ENCODE measurements at regions not wholly inside any gene's neighbourhood (a gene's known extent, or its start where the extent isn't known, plus 50 kb on each side); places are given as distances from the start of the nearest gene placed in this dataset.
A peak's percentile ranks its signal among the peaks of the same experiment; 100 is the strongest.

DNA sequence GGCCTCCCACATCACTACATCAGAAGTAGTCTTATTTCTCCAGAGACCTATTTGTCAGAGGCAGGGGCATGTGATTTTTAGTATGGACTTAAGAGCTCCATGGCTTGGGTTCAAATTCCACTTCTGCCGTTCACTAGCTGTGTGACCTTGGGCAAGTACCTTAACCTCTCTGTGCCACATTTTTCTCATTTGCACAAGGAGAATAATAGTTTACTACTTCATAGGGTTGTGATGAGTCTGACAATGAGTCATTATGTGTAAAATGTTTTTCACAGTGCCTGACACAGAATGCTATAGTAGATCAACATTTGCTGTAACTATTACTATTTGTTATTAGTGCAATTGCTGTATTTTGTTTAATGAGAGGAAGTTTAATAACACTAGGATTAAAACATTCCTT lies 200.6 kb downstream of the PRDM2 start:
- H3K4me1 ChIP-seq (replicated peaks in 1 of 2), result no peaks in the 10 kb centered on the region
- DNase-seq, result no peak

DNA sequence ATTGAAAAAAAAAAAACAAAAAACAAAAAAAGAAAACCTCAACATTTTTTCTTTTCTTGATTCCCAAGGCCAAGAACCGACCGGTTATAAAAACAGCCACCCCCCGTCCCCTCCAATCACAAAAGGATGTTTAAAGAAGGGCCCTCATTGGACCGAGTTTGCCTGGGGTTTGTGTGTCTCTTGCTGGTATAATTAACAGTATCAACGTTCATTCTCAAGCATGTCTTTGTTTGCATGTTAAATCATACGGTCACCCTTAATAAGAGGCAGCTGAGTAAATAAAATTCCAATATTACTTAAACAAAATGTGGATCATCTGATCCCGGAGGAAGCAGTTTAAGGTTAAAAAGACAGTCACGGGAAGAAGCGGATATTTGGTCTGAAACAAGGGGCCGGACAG lies 201.1 kb downstream of the PRDM2 start:
- DNase-seq, result peak in 1 of 7 donors; percentile 22
- H3K4me3 ChIP-seq, result no peak overlapping the region
- 46 to 56% (median 50%) methylated on average over 10 of the region's 10 CpGs for WGBS, 4 donors
- no peaks in the 10 kb centered on the region for H3K27me3 ChIP-seq
- intact Hi-C loops (cut with DNase I), result no loop called here
- peak overlapping the region in 2 of 5 donors; percentile 13 to 47 for H3K27ac ChIP-seq
- H3K4me1 ChIP-seq (replicated peaks in 1 of 2), result no peaks in the 10 kb centered on the region
- TF ChIP-seq, protein P1, sequence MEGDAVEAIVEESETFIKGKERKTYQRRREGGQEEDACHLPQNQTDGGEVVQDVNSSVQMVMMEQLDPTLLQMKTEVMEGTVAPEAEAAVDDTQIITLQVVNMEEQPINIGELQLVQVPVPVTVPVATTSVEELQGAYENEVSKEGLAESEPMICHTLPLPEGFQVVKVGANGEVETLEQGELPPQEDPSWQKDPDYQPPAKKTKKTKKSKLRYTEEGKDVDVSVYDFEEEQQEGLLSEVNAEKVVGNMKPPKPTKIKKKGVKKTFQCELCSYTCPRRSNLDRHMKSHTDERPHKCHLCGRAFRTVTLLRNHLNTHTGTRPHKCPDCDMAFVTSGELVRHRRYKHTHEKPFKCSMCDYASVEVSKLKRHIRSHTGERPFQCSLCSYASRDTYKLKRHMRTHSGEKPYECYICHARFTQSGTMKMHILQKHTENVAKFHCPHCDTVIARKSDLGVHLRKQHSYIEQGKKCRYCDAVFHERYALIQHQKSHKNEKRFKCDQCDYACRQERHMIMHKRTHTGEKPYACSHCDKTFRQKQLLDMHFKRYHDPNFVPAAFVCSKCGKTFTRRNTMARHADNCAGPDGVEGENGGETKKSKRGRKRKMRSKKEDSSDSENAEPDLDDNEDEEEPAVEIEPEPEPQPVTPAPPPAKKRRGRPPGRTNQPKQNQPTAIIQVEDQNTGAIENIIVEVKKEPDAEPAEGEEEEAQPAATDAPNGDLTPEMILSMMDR (IDR thresholded peaks at IDR 0.05), result no peak
- TF ChIP-seq POLR2A (IDR thresholded peaks at IDR 0.05), result no peak
- no peaks in the 10 kb centered on the region for H3K9me3 ChIP-seq (replicated peaks in 1 of 3)
- no peaks in the 10 kb centered on the region for H3K36me3 ChIP-seq (replicated peaks in 1 of 2)

More for the DNA sequence above, 200.6 kb downstream of the PRDM2 start:
- Histone ChIP-seq H3K27me3 (no peaks in the 10 kb centered on the region), H3K4me3 (no peak overlapping the region), H3K9me3 (replicated peaks in 1 of 3) (no peaks in the 10 kb centered on the region), H3K36me3 (replicated peaks in 1 of 2) (no peaks in the 10 kb centered on the region), H3K27ac (peak overlapping the region in 1 of 5 donors; percentile 38)
- TF ChIP-seq POLR2A (IDR thresholded peaks at IDR 0.05), result no peak
- TF ChIP-seq, protein P1 (IDR thresholded peaks at IDR 0.05), result no peak
- WGBS, 4 donors, result 33 to 61% (median 43%) methylated on average over 1 of the region's 1 CpG
- intact Hi-C loops (cut with DNase I), result no loop called here

DNA sequence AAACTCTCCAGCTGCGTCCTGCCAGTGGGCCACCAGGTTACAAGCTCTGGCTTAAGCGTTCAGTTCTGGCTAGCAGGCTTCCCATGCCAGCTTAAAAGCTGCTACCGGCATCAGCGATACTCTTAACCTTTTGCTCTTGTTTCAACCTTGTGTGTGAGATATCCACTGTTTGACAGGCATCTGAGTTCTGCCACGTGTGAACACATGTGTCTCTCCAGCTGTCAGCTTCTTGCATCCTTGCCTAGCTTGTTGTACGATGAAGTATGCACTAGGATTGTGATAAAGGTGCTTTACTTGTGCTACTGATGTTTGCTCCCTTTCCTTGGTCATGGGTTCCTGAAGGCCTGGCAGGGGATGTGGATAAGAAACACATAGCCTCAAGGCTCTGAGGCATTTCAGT lies 201.6 kb downstream of the PRDM2 start:
- intact Hi-C loops (cut with DNase I), result no loop called here
- Histone ChIP-seq H3K9me3 (replicated peaks in 1 of 3) (no peaks in the 10 kb centered on the region), H3K36me3 (replicated peaks in 1 of 2) (no peaks in the 10 kb centered on the region), H3K27ac (peak overlapping the region in 2 of 5 donors; percentile 13 to 47), H3K4me3 (no peak overlapping the region), H3K27me3 (no peaks in the 10 kb centered on the region), H3K4me1 (replicated peaks in 1 of 2) (no peaks in the 10 kb centered on the region)
- WGBS, 4 donors, result 49 to 81% (median 75%) methylated on average over 6 of the region's 6 CpGs
- no peak for DNase-seq
- no peak for TF ChIP-seq POLR2A (IDR thresholded peaks at IDR 0.05)
- TF ChIP-seq, protein P1 (IDR thresholded peaks at IDR 0.05), result no peak

DNA sequence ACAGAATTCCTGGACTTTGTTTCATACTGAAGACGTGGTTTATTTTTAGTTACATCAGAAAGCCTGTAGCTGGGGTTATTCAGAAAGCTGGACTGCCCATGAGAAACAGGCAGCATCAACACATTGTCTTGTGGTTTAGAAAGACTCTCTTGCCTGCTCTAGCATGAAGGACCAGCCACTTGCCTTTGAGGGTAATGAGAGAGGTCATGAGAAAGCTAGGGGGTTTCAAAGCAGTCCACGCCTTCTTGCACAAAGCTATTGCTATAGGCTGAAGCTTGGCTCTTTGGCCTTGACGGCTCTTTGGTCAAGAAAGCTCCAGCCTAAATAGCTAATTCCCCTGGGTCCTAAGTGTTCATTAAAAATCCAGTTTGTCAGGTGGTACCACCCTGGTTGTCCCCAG lies 208.1 kb downstream of the PRDM2 start:
- Histone ChIP-seq H3K9me3 (replicated peaks in 1 of 3) (no peaks in the 10 kb centered on the region), H3K27ac (no peak overlapping the region), H3K4me1 (replicated peaks in 1 of 2) (no peaks in the 10 kb centered on the region), H3K36me3 (replicated peaks in 1 of 2) (no peaks in the 10 kb centered on the region), H3K27me3 (no peaks in the 10 kb centered on the region), H3K4me3 (no peak overlapping the region)
- intact Hi-C loops (cut with DNase I), result no loop called here
- 77 to 86% (median 81%) methylated on average over 3 of the region's 3 CpGs for WGBS, 4 donors
- TF ChIP-seq POLR2A (IDR thresholded peaks at IDR 0.05), result no peak
- TF ChIP-seq, protein P1 (IDR thresholded peaks at IDR 0.05), result no peak
- no peak for DNase-seq
